DND-41 (cell line): ENCODE measurements at regions not wholly inside any gene's neighbourhood (a gene's known extent, or its start where the extent isn't known, plus 50 kb on each side); places are given as distances from the start of the nearest gene placed in this dataset.

Experiments
- ATAC-seq: fragments of 200-7000 bp; cut with Tn5 transposase; 3 replicates; pipeline ENCODE4 v1.9.1; 2021; ENCODE audit warnings: low read depth; ENCODE audit not compliant: insufficient read depth
- DNase-seq: peaks from one replicate; pipeline ENCODE4 v3.0.0-alpha.2; 2020
- H2AFZ ChIP-seq: 2 replicates; pipeline ENCODE4 v1.6.0; 2012; ENCODE audit warnings: low read depth, low read length
- H3K27ac ChIP-seq: 2 replicates; pipeline ENCODE4 v1.5.1; 2012; ENCODE audit warnings: low read length, inconsistent platforms
- H3K27me3 ChIP-seq: fragments of 200-600 bp; sonication (generic); 2 replicates; pipeline ENCODE4 v1.6.0; 2012; ENCODE audit warnings: low read length, mild to moderate bottlenecking, inconsistent platforms; ENCODE audit not compliant: insufficient read depth, poor library complexity
- H3K36me3 ChIP-seq: 2 replicates; pipeline ENCODE4 v1.5.1; 2012; ENCODE audit warnings: low read length, inconsistent platforms; ENCODE audit not compliant: insufficient read depth
- H3K4me1 ChIP-seq: 2 replicates; pipeline ENCODE4 v1.5.1; 2012; ENCODE audit warnings: mild to moderate bottlenecking, low read length; ENCODE audit not compliant: insufficient read depth
- H3K4me2 ChIP-seq: 2 replicates; pipeline ENCODE4 v1.6.0; 2012; ENCODE audit warnings: mild to moderate bottlenecking, moderate library complexity, low read length, inconsistent platforms; ENCODE audit not compliant: insufficient read depth
- H3K4me3 ChIP-seq, 2 experiments: fragments of 200-600 bp in 1 of 2; shearing (Covaris generic) in 1 of 2; 2 replicates each; pipeline ENCODE4 v1.5.1; 2012 to 2016; ENCODE audit warnings: inconsistent platforms in 2 of 2, low read length in 2 of 2, mild to moderate bottlenecking in 2 of 2, low read depth in 1 of 2, moderate library complexity in 1 of 2
- H3K79me2 ChIP-seq: 2 replicates; pipeline ENCODE4 v1.6.0; 2012; ENCODE audit warnings: low read length, inconsistent platforms; ENCODE audit not compliant: insufficient read depth
- H3K9ac ChIP-seq: 2 replicates; pipeline ENCODE4 v1.6.0; 2012; ENCODE audit warnings: low read depth, mild to moderate bottlenecking, inconsistent platforms, low read length, moderate library complexity
- H3K9me3 ChIP-seq: 2 replicates; pipeline ENCODE4 v1.5.1; 2012; ENCODE audit warnings: low read length, moderate library complexity, mild to moderate bottlenecking, inconsistent platforms; ENCODE audit not compliant: insufficient read depth, severe bottlenecking
- H4K20me1 ChIP-seq: 2 replicates; pipeline ENCODE4 v1.6.0; 2012; ENCODE audit warnings: low read length; ENCODE audit not compliant: insufficient read depth
- EZH2 ChIP-seq: IDR thresholded peaks from 3 replicates; pipeline ENCODE4 v1.6.1; 2012; ENCODE audit warnings: borderline replicate concordance, low read depth, mild to moderate bottlenecking, moderate library complexity, low read length, inconsistent platforms; ENCODE audit not compliant: severe bottlenecking
- TF ChIP-seq, protein P1 (sequence below): IDR thresholded peaks from 2 replicates; pipeline ENCODE4 v1.5.1; 2012; ENCODE audit warnings: borderline replicate concordance, low read length, moderate library complexity, mild to moderate bottlenecking; ENCODE audit not compliant: poor library complexity, severe bottlenecking; ENCODE audit errors: extremely low read depth

DNA sequence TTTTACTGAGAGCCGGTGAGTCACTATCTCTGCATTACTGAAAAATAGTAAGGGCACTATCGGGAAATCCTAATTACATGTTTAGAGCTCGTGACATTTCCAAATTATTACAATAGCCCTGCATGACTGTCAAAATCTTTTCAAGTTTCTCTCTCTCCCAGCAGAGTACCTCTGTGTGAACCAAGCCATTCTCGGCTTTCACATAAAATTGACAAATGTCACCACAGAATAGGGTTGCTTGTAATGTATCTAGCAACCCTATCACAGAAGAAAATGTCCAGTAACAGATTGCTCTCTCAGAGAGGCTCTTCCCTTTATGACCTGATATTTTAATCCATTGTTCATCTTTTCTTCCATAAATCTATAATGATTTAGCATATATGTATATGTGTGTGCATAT lies 144.8 kb upstream of the GNPDA2 start:
- no peaks in the 10 kb centered on the region for H3K4me1 ChIP-seq
- no peaks in the 10 kb centered on the region for H3K9me3 ChIP-seq
- no peaks in the 10 kb centered on the region for H3K27me3 ChIP-seq
- no peak overlapping the region for H3K4me2 ChIP-seq
- no peak overlapping the region for H3K27ac ChIP-seq
- no peak for TF ChIP-seq EZH2
- TF ChIP-seq, protein P1, sequence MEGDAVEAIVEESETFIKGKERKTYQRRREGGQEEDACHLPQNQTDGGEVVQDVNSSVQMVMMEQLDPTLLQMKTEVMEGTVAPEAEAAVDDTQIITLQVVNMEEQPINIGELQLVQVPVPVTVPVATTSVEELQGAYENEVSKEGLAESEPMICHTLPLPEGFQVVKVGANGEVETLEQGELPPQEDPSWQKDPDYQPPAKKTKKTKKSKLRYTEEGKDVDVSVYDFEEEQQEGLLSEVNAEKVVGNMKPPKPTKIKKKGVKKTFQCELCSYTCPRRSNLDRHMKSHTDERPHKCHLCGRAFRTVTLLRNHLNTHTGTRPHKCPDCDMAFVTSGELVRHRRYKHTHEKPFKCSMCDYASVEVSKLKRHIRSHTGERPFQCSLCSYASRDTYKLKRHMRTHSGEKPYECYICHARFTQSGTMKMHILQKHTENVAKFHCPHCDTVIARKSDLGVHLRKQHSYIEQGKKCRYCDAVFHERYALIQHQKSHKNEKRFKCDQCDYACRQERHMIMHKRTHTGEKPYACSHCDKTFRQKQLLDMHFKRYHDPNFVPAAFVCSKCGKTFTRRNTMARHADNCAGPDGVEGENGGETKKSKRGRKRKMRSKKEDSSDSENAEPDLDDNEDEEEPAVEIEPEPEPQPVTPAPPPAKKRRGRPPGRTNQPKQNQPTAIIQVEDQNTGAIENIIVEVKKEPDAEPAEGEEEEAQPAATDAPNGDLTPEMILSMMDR, result no peak
- H3K4me3 ChIP-seq, result no peak overlapping the region
- no peak for ATAC-seq
- no peak overlapping the region for H3K9ac ChIP-seq
- H3K79me2 ChIP-seq, result no peaks in the 10 kb centered on the region
- DNase-seq, result no peak
- no peaks in the 10 kb centered on the region for H3K36me3 ChIP-seq
- no peak overlapping the region for H2AFZ ChIP-seq
- H4K20me1 ChIP-seq, result no peaks in the 10 kb centered on the region

DNA sequence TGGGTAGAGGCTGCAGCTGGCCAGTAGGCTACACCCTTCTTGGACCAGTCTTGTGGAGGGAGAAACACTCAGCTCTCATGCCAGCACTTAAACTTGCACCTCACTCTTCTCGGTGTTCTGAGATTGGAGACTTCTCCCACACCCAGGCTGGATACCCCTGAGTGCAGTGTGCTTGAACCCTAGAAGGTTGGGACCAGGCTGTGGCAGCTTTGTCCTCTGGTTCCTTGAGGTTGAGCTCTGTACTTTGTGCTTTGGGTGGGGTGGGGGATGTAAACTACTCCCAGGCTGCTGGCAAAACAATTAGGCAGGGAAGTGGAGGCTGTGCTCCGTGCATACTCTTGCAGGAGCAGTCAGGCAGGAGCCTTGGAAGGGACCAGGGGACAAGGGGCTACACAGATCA lies 143.6 kb upstream of the GNPDA2 start:
- no peak for ATAC-seq
- no peak for DNase-seq
- no peak overlapping the region for H3K4me2 ChIP-seq
- no peaks in the 10 kb centered on the region for H3K27me3 ChIP-seq
- no peaks in the 10 kb centered on the region for H4K20me1 ChIP-seq
- no peak for TF ChIP-seq EZH2
- TF ChIP-seq, protein P1, result no peak
- H3K79me2 ChIP-seq, result no peaks in the 10 kb centered on the region
- no peak overlapping the region for H3K9ac ChIP-seq
- no peaks in the 10 kb centered on the region for H3K4me1 ChIP-seq
- no peak overlapping the region for H3K4me3 ChIP-seq
- no peak overlapping the region for H3K27ac ChIP-seq
- H3K9me3 ChIP-seq, result no peaks in the 10 kb centered on the region
- H3K36me3 ChIP-seq, result no peaks in the 10 kb centered on the region
- no peak overlapping the region for H2AFZ ChIP-seq

DNA sequence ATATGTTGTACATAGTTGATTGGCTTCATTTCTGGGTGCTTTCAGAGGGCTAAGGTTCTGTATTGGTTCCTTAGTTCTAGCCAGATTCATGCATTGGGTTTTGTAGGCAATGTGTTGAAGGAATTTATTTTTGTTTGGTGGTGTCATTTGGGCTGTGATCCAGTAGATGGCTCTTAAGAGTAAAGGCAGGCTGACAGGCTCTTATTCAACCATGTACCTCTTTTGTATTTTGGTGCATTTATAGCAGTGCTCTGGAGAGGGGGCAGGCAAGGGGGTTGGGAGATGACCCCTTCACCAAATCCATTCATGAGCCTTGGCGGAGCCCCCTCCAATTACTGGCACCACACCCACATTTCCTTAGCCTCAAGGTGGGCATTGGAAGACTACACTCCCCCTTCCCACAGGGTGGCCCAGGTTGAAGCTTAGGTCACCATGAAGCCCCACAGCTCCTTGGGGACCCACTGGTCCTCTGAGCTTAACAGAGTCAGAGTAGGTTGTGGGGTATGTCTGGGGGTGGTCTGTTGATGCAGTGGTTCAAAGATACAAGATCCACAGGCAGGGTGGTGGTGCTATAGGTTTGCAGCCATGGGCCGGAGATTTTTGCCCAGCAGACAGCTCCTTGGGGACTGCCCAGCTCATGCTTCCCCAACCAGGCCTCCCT lies 143.0 kb upstream of the GNPDA2 start:
- H2AFZ ChIP-seq, result no peak overlapping the region
- no peak for DNase-seq
- ATAC-seq, result no peak

More for the DNA sequence above, 143.0 kb upstream of the GNPDA2 start:
- no peaks in the 10 kb centered on the region for H3K36me3 ChIP-seq
- no peak overlapping the region for H3K4me3 ChIP-seq
- no peaks in the 10 kb centered on the region for H3K4me1 ChIP-seq
- no peaks in the 10 kb centered on the region for H4K20me1 ChIP-seq
- H3K27me3 ChIP-seq, result no peaks in the 10 kb centered on the region
- TF ChIP-seq, protein P1, result no peak
- no peak for TF ChIP-seq EZH2
- H3K9me3 ChIP-seq, result no peaks in the 10 kb centered on the region
- H3K79me2 ChIP-seq, result no peaks in the 10 kb centered on the region
- H3K4me2 ChIP-seq, result no peak overlapping the region
- H3K27ac ChIP-seq, result no peak overlapping the region
- H3K9ac ChIP-seq, result no peak overlapping the region
